Stimulated activated CD8-positive, alpha-beta memory T cell treated with anti-CD3 and anti-CD28 coated beads, Interleukin-7, amount 100 ng/mL, for 48 hours (primary cell): ENCODE measurements at regions not wholly inside any gene's neighbourhood (a gene's known extent, or its start where the extent isn't known, plus 50 kb on each side); places are given as distances from the start of the nearest gene placed in this dataset.

Source experiments
- DNase-seq, 2 donors: peaks; one replicate each; pipeline ENCODE4 v3.0.0-alpha.2; 2020; ENCODE audit warnings: low read depth in 1 of 2; ENCODE audit errors: extremely low read depth in 1 of 2

GRCh38 chr11:45089251-45089650, 57.2 kb upstream of the PRDM11 start:
- no peak for DNase-seq

GRCh38 chr11:45089676-45090499, 56.6 kb upstream of the PRDM11 start:
- DNase-seq: no peak

GRCh38 chr11:45090607-45091006, 55.8 kb upstream of the PRDM11 start:
- DNase-seq: no peak

- DNase-seq: no peak
Observed at GRCh38 chr11:45091563-45092403, 54.7 kb upstream of the PRDM11 start.

- DNase-seq: no peak
Observed at GRCh38 chr11:45092404-45092785, 54.0 kb upstream of the PRDM11 start.

- DNase-seq: peak in 1 of 2 donors; percentile 46
Observed at GRCh38 chr11:45092901-45093760, 53.3 kb upstream of the PRDM11 start.

GRCh38 chr11:45093761-45094455, 52.5 kb upstream of the PRDM11 start:
- DNase-seq: no peak

- no peak for DNase-seq
Observed at GRCh38 chr11:45094958-45095690, 51.3 kb upstream of the PRDM11 start.

GRCh38 chr11:45095691-45096010, 50.8 kb upstream of the PRDM11 start:
- DNase-seq: no peak

- DNase-seq: no peak
Observed at GRCh38 chr11:45096636-45097035, 49.8 kb upstream of the PRDM11 start.
